Mesendoderm (in vitro differentiated cells): ENCODE measurements at regions not wholly inside any gene's neighbourhood (a gene's known extent, or its start where the extent isn't known, plus 50 kb on each side); places are given as distances from the start of the nearest gene placed in this dataset.

Experiments used
- DNase-seq: peaks from one replicate; pipeline ENCODE4 v3.0.0; 2013
- H2AK5ac ChIP-seq: 2 replicates; pipeline ENCODE4 v1.6.1; 2013; ENCODE audit warnings: low read length, inconsistent platforms
- H2BK120ac ChIP-seq: 2 replicates; pipeline ENCODE4 v1.6.1; 2013; ENCODE audit warnings: low read depth, mild to moderate bottlenecking, low read length, moderate library complexity, mixed read lengths
- H2BK15ac ChIP-seq: replicated peaks from 2 replicates; pipeline ENCODE4 v1.6.1; 2013; ENCODE audit warnings: low read depth, mild to moderate bottlenecking, moderate library complexity
- H2BK5ac ChIP-seq: 2 replicates; pipeline ENCODE4 v1.6.1; 2013; ENCODE audit warnings: low read length, inconsistent platforms
- H3K18ac ChIP-seq: 2 replicates; pipeline ENCODE4 v1.6.1; 2013; ENCODE audit warnings: mild to moderate bottlenecking, low read length, mixed read lengths
- H3K23ac ChIP-seq: one replicate; pipeline ENCODE4 v1.6.1; 2013; ENCODE audit warnings: low read length
- H3K27ac ChIP-seq: 2 replicates; pipeline ENCODE4 v1.5.1; 2013; ENCODE audit warnings: low read depth, mild to moderate bottlenecking, inconsistent platforms, low read length, moderate library complexity
- H3K27me3 ChIP-seq: 2 replicates; pipeline ENCODE4 v1.6.1; 2013; ENCODE audit warnings: low read length, control low read depth, mild to moderate bottlenecking, inconsistent platforms; ENCODE audit not compliant: insufficient read depth, poor library complexity
- H3K36me3 ChIP-seq: 2 replicates; pipeline ENCODE4 v1.6.1; 2013; ENCODE audit warnings: low read length, inconsistent platforms; ENCODE audit not compliant: control insufficient read depth, insufficient read depth
- H3K4ac ChIP-seq: one replicate; pipeline ENCODE4 v1.6.1; 2013; ENCODE audit warnings: low read depth, mild to moderate bottlenecking, low read length, moderate library complexity
- H3K4me1 ChIP-seq: 2 replicates; pipeline ENCODE4 v1.6.1; 2013; ENCODE audit warnings: low read depth, low read length, inconsistent platforms; ENCODE audit not compliant: control insufficient read depth
- H3K4me2 ChIP-seq: 2 replicates; pipeline ENCODE4 v1.6.1; 2013; ENCODE audit warnings: low read length
- H3K4me3 ChIP-seq: 2 replicates; pipeline ENCODE4 v1.5.1; 2013; ENCODE audit warnings: mild to moderate bottlenecking, low read length
- H3K56ac ChIP-seq: one replicate; pipeline ENCODE4 v1.6.1; 2013; ENCODE audit warnings: low read length
- H3K79me1 ChIP-seq: 2 replicates; pipeline ENCODE4 v1.6.1; 2013; ENCODE audit warnings: low read length, inconsistent platforms
- H3K79me2 ChIP-seq: 2 replicates; pipeline ENCODE4 v1.6.1; 2013; ENCODE audit warnings: mild to moderate bottlenecking, low read length; ENCODE audit not compliant: control insufficient read depth, insufficient read depth
- H3K9ac ChIP-seq: 2 replicates; pipeline ENCODE4 v1.6.1; 2013; ENCODE audit warnings: low read length, inconsistent platforms
- H4K5ac ChIP-seq: one replicate; pipeline ENCODE4 v1.6.1; 2013; ENCODE audit warnings: low read length
- H4K8ac ChIP-seq: one replicate; pipeline ENCODE4 v1.6.1; 2013; ENCODE audit warnings: low read depth, mild to moderate bottlenecking, control low read depth, low read length, moderate library complexity
- WGBS: extraction: QIAGEN DNeasy Blood & Tissue Kit; methylation state at CpG from one replicate; pipeline ENCODE4 v1.1.7; 2013; ENCODE audit warnings: low lambda C conversion rate, missing lambda C conversion rate; ENCODE audit not compliant: insufficient coverage; ENCODE audit errors: extremely low coverage; 5-methylcytosine and 5-hydroxymethylcytosine counted together

- H3K23ac ChIP-seq, result no peak overlapping the region
- no peak overlapping the region for H3K4ac ChIP-seq
- no peaks in the 10 kb centered on the region for H3K79me1 ChIP-seq
- WGBS, result no CpG with 5 or more reads among the region's 1 CpG
- no peak overlapping the region for H3K4me3 ChIP-seq
- no peak overlapping the region for H4K8ac ChIP-seq
- no peaks in the 10 kb centered on the region for H3K27me3 ChIP-seq
- no peak overlapping the region for H2BK120ac ChIP-seq
- no peak for DNase-seq
- no peak overlapping the region for H4K5ac ChIP-seq
- no peak overlapping the region for H3K4me2 ChIP-seq
- H2BK5ac ChIP-seq, result no peak overlapping the region
- no peaks in the 10 kb centered on the region for H3K79me2 ChIP-seq
- no peak overlapping the region for H3K18ac ChIP-seq
- no peak overlapping the region for H2AK5ac ChIP-seq
- no peaks in the 10 kb centered on the region for H3K36me3 ChIP-seq
- no peak overlapping the region for H3K9ac ChIP-seq
- no peak overlapping the region for H3K27ac ChIP-seq
- no peak overlapping the region for H2BK15ac ChIP-seq
- H3K4me1 ChIP-seq, result no peaks in the 10 kb centered on the region
- no peak overlapping the region for H3K56ac ChIP-seq
Measured at GRCh38 chr2:156196031-156196430, 136.5 kb downstream of the NR4A2 start.

GRCh38 chr2:156192468-156192867, 140.1 kb downstream of the NR4A2 start:
- Histone ChIP-seq H3K27me3 (no peaks in the 10 kb centered on the region), H4K5ac (no peak overlapping the region), H3K79me1 (no peaks in the 10 kb centered on the region), H3K56ac (no peak overlapping the region), H3K4me1 (no peaks in the 10 kb centered on the region), H2BK5ac (no peak overlapping the region), H3K23ac (no peak overlapping the region), H3K36me3 (no peaks in the 10 kb centered on the region), H3K4me2 (no peak overlapping the region), H4K8ac (no peak overlapping the region), H3K4ac (no peak overlapping the region), H3K27ac (no peak overlapping the region), H2AK5ac (no peak overlapping the region), H2BK120ac (no peak overlapping the region), H2BK15ac (no peak overlapping the region), H3K4me3 (no peak overlapping the region), H3K18ac (no peak overlapping the region), H3K79me2 (no peaks in the 10 kb centered on the region), H3K9ac (no peak overlapping the region)
- DNase-seq, result no peak

GRCh38 chr2:156191527-156191926, 141.0 kb downstream of the NR4A2 start:
- Histone ChIP-seq H3K27me3 (no peaks in the 10 kb centered on the region), H3K23ac (no peak overlapping the region), H3K4me2 (no peak overlapping the region), H3K18ac (no peak overlapping the region), H4K5ac (no peak overlapping the region), H3K56ac (no peak overlapping the region), H2BK5ac (no peak overlapping the region), H3K79me2 (no peaks in the 10 kb centered on the region), H4K8ac (no peak overlapping the region), H3K4me3 (no peak overlapping the region), H2BK120ac (no peak overlapping the region), H3K9ac (no peak overlapping the region), H2BK15ac (no peak overlapping the region), H3K27ac (no peak overlapping the region), H3K36me3 (no peaks in the 10 kb centered on the region), H2AK5ac (no peak overlapping the region), H3K4ac (no peak overlapping the region), H3K79me1 (no peaks in the 10 kb centered on the region), H3K4me1 (no peaks in the 10 kb centered on the region)
- no peak for DNase-seq
- WGBS, result no CpG with 5 or more reads among the region's 2 CpGs

- H2BK120ac ChIP-seq, result no peak overlapping the region
- H3K27me3 ChIP-seq, result no peaks in the 10 kb centered on the region
- H3K9ac ChIP-seq, result no peak overlapping the region
- no peak overlapping the region for H3K4ac ChIP-seq
- no peak overlapping the region for H4K5ac ChIP-seq
- H3K4me2 ChIP-seq, result no peak overlapping the region
- no peaks in the 10 kb centered on the region for H3K4me1 ChIP-seq
- H3K56ac ChIP-seq, result no peak overlapping the region
- no peaks in the 10 kb centered on the region for H3K79me1 ChIP-seq
- WGBS, result no CpG with 5 or more reads among the region's 3 CpGs
- H3K4me3 ChIP-seq, result no peak overlapping the region
- H2BK15ac ChIP-seq, result no peak overlapping the region
- no peak overlapping the region for H3K18ac ChIP-seq
- no peak overlapping the region for H3K27ac ChIP-seq
- H3K36me3 ChIP-seq, result no peaks in the 10 kb centered on the region
- no peaks in the 10 kb centered on the region for H3K79me2 ChIP-seq
- H2AK5ac ChIP-seq, result no peak overlapping the region
- H4K8ac ChIP-seq, result no peak overlapping the region
- H2BK5ac ChIP-seq, result no peak overlapping the region
- no peak for DNase-seq
- H3K23ac ChIP-seq, result no peak overlapping the region
Measured at GRCh38 chr2:156190517-156190916, 142.0 kb downstream of the NR4A2 start.

GRCh38 chr2:156189584-156189983, 142.9 kb downstream of the NR4A2 start:
- DNase-seq, result peak; percentile 4
- no CpG with 5 or more reads among the region's 3 CpGs for WGBS
- no peak overlapping the region for H3K23ac ChIP-seq
- H3K79me2 ChIP-seq, result no peaks in the 10 kb centered on the region
- no peaks in the 10 kb centered on the region for H3K4me1 ChIP-seq
- no peak overlapping the region for H2BK120ac ChIP-seq
- H3K4ac ChIP-seq, result no peak overlapping the region
- H3K18ac ChIP-seq, result no peak overlapping the region
- no peaks in the 10 kb centered on the region for H3K27me3 ChIP-seq
- no peak overlapping the region for H3K4me2 ChIP-seq
- no peak overlapping the region for H3K9ac ChIP-seq
- H2BK5ac ChIP-seq, result no peak overlapping the region
- H2AK5ac ChIP-seq, result no peak overlapping the region
- no peak overlapping the region for H3K27ac ChIP-seq
- no peak overlapping the region for H4K5ac ChIP-seq
- H3K79me1 ChIP-seq, result no peaks in the 10 kb centered on the region
- no peak overlapping the region for H2BK15ac ChIP-seq
- no peaks in the 10 kb centered on the region for H3K36me3 ChIP-seq
- no peak overlapping the region for H3K56ac ChIP-seq
- H3K4me3 ChIP-seq, result no peak overlapping the region
- no peak overlapping the region for H4K8ac ChIP-seq

GRCh38 chr2:156189143-156189542, 143.4 kb downstream of the NR4A2 start:
- Histone ChIP-seq H3K79me1 (no peaks in the 10 kb centered on the region), H3K4ac (no peak overlapping the region), H3K79me2 (no peaks in the 10 kb centered on the region), H2BK15ac (no peak overlapping the region), H3K27ac (no peak overlapping the region), H2BK5ac (no peak overlapping the region), H3K4me2 (no peak overlapping the region), H3K9ac (no peak overlapping the region), H4K8ac (no peak overlapping the region), H3K23ac (no peak overlapping the region), H3K18ac (no peak overlapping the region), H2AK5ac (no peak overlapping the region), H3K36me3 (no peaks in the 10 kb centered on the region), H3K4me1 (no peaks in the 10 kb centered on the region), H3K4me3 (no peak overlapping the region), H2BK120ac (no peak overlapping the region), H3K56ac (no peak overlapping the region), H3K27me3 (no peaks in the 10 kb centered on the region), H4K5ac (no peak overlapping the region)
- DNase-seq, result no peak
- WGBS, result no CpG with 5 or more reads among the region's 6 CpGs
